B cell (primary cell): ENCODE measurements at regions not wholly inside any gene's neighbourhood (a gene's known extent, or its start where the extent isn't known, plus 50 kb on each side); places are given as distances from the start of the nearest gene placed in this dataset.

Experiments
- EZH2 ChIP-seq: IDR thresholded peaks from 2 replicates; pipeline ENCODE4 v1.6.1; 2012; ENCODE audit warnings: borderline replicate concordance, low read depth, mild to moderate bottlenecking, moderate library complexity, low read length; ENCODE audit not compliant: insufficient read depth, poor library complexity, severe bottlenecking
- TF ChIP-seq, protein P1 (sequence below): fragments of 200-600 bp; IDR thresholded peaks from one replicate; pipeline ENCODE4 v1.8.0; 2022; ENCODE audit warnings: antibody characterized with exemption, mild to moderate bottlenecking

DNA sequence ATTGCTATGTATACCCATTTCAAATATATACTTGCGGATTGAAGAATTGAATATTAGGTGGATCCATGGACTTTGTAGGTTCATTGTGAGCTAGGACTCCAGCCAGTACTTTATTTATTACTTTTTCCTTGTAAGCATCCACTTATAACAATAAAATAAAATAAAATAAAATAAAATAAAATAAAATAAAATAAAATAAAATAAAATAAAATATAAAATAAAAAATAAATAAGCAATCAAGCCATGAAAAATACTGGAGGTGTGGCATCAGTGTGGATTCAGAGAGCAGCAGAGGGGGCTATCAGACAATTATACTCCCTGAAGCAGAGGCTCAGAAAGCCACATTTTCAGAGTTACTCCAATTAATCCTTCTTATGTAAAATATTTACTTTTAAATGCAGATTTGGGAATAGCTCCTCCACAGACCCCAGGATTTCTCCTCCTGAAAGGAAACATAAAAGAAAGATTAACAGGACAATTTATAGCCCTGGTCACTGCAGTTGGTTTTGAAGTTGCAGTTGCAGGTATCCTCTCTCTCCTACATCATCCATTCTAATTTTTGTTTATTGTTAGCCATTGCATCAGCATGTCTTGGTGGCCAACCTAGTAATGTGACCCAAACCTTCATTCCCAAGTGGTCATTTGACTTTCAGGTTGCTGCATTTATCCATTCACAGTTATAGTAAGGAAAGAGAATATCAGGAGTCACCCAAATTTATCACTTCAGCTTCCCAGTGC lies 2025.2 kb upstream of the IGFBP7 start:
- TF ChIP-seq, protein P1, sequence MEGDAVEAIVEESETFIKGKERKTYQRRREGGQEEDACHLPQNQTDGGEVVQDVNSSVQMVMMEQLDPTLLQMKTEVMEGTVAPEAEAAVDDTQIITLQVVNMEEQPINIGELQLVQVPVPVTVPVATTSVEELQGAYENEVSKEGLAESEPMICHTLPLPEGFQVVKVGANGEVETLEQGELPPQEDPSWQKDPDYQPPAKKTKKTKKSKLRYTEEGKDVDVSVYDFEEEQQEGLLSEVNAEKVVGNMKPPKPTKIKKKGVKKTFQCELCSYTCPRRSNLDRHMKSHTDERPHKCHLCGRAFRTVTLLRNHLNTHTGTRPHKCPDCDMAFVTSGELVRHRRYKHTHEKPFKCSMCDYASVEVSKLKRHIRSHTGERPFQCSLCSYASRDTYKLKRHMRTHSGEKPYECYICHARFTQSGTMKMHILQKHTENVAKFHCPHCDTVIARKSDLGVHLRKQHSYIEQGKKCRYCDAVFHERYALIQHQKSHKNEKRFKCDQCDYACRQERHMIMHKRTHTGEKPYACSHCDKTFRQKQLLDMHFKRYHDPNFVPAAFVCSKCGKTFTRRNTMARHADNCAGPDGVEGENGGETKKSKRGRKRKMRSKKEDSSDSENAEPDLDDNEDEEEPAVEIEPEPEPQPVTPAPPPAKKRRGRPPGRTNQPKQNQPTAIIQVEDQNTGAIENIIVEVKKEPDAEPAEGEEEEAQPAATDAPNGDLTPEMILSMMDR, result no peak
- no peak for TF ChIP-seq EZH2
